SK-N-SH treated with all-trans-retinoic acid at 6 μM for 48 hours (cell line): ENCODE measurements at regions not wholly inside any gene's neighbourhood (a gene's known extent, or its start where the extent isn't known, plus 50 kb on each side); places are given as distances from the start of the nearest gene placed in this dataset.

ENCODE experiments used
- ATAC-seq: fragments of 200-7000 bp; cut with Tn5 transposase; 3 replicates; pipeline ENCODE4 v1.9.1; 2020; ENCODE audit warnings: mild to moderate bottlenecking, moderate library complexity
- BACH2 ChIP-seq: fragments of 250-450 bp; sonication (Bioruptor Pico); IDR thresholded peaks from 2 replicates; pipeline ENCODE4 v1.9.0; 2021; ENCODE audit warnings: mild to moderate bottlenecking, borderline replicate concordance
- ESRRG ChIP-seq: fragments of 250-450 bp; sonication (Bioruptor Pico); IDR thresholded peaks from 2 replicates; pipeline ENCODE4 v1.6.1; 2021; ENCODE audit warnings: mild to moderate bottlenecking
- GLIS3 ChIP-seq: fragments of 250-450 bp; sonication (Bioruptor Pico); IDR thresholded peaks from 2 replicates; pipeline ENCODE4 v1.5.0; 2020; ENCODE audit warnings: mild to moderate bottlenecking, moderate library complexity
- ISL1 ChIP-seq: fragments of 250-450 bp; sonication (Bioruptor Pico); IDR thresholded peaks from 2 replicates; pipeline ENCODE4 v2.1.2; 2022; ENCODE audit warnings: mild to moderate bottlenecking, moderate library complexity
- OSR1 ChIP-seq: fragments of 250-450 bp; sonication (Bioruptor Pico); IDR thresholded peaks from 2 replicates; pipeline ENCODE4 v1.8.0; 2022; ENCODE audit warnings: moderate library complexity, mild to moderate bottlenecking, inconsistent platforms
- PATZ1 ChIP-seq: fragments of 250-450 bp; sonication (Bioruptor Pico); IDR thresholded peaks from 2 replicates; pipeline ENCODE4 v1.8.0; 2020; ENCODE audit warnings: mild to moderate bottlenecking, moderate library complexity, borderline replicate concordance
- POU6F1 ChIP-seq: fragments of 250-450 bp; sonication (Bioruptor Pico); IDR thresholded peaks from 2 replicates; pipeline ENCODE4 v1.8.0; 2021; ENCODE audit warnings: low read depth, mild to moderate bottlenecking, moderate library complexity, borderline replicate concordance
- PPARA ChIP-seq: fragments of 250-450 bp; sonication (Bioruptor Pico); IDR thresholded peaks from 2 replicates; pipeline ENCODE4 v1.5.0; 2020; ENCODE audit warnings: mild to moderate bottlenecking, borderline replicate concordance
- RARB ChIP-seq: fragments of 250-450 bp; sonication (Bioruptor Pico); IDR thresholded peaks from 2 replicates; pipeline ENCODE4 v1.8.0; 2021; ENCODE audit warnings: mild to moderate bottlenecking, moderate library complexity
- SNAI2 ChIP-seq: fragments of 250-450 bp; sonication (Bioruptor Pico); IDR thresholded peaks from 2 replicates; pipeline ENCODE4 v1.5.0; 2020; ENCODE audit warnings: mild to moderate bottlenecking, moderate library complexity
- TCF4 ChIP-seq: fragments of 250-450 bp; sonication (Bioruptor Pico); IDR thresholded peaks from 2 replicates; pipeline ENCODE4 v1.8.0; 2021; ENCODE audit warnings: mild to moderate bottlenecking, moderate library complexity, borderline replicate concordance
- TOX ChIP-seq: fragments of 250-450 bp; sonication (Bioruptor Pico); IDR thresholded peaks from 2 replicates; pipeline ENCODE4 v1.8.0; 2021; ENCODE audit warnings: mild to moderate bottlenecking, moderate library complexity, borderline replicate concordance
- ZC3H10 ChIP-seq: fragments of 250-450 bp; sonication (Bioruptor Pico); IDR thresholded peaks from 2 replicates; pipeline ENCODE4 v1.5.1; 2021; ENCODE audit warnings: mild to moderate bottlenecking, moderate library complexity
- ZFP3 ChIP-seq: fragments of 250-450 bp; sonication (Bioruptor Pico); IDR thresholded peaks from 2 replicates; pipeline ENCODE4 v1.5.0; 2020; ENCODE audit warnings: mild to moderate bottlenecking, moderate library complexity
- ZFP30 ChIP-seq: fragments of 450-650 bp; formaldehyde crosslinking; IDR thresholded peaks from 2 replicates; pipeline ENCODE4 v1.5.0; 2022; ENCODE audit warnings: mild to moderate bottlenecking, moderate library complexity
- ZNF565 ChIP-seq: fragments of 450-650 bp; formaldehyde crosslinking; conservative IDR thresholded peaks from 2 replicates; pipeline ENCODE4 v1.5.0; 2020; ENCODE audit warnings: low read depth, mild to moderate bottlenecking, moderate library complexity
- ZNF70 ChIP-seq: fragments of 450-650 bp; formaldehyde crosslinking; IDR thresholded peaks from 2 replicates; pipeline ENCODE4 v1.5.0; 2020; ENCODE audit warnings: mild to moderate bottlenecking, moderate library complexity
- ZNF8 ChIP-seq: fragments of 450-650 bp; formaldehyde crosslinking; IDR thresholded peaks from 2 replicates; pipeline ENCODE4 v1.5.0; 2020; ENCODE audit warnings: mild to moderate bottlenecking, moderate library complexity
- TF ChIP-seq, protein P1 (sequence below): fragments of 250-450 bp; sonication (Bioruptor Pico); IDR thresholded peaks from 2 replicates; pipeline ENCODE4 v1.5.0; 2020; ENCODE audit warnings: mild to moderate bottlenecking, moderate library complexity
- TF ChIP-seq, protein P2 (sequence below): fragments of 250-450 bp; sonication (Bioruptor Pico); IDR thresholded peaks from 2 replicates; pipeline ENCODE4 v1.5.1; 2020; ENCODE audit warnings: low read depth, mild to moderate bottlenecking, moderate library complexity

GRCh38 chr1:228814176-228814575 is 78.9 kb downstream of the RHOU start:
- no peak for TF ChIP-seq TCF4 (CRISPR knock-in tag)
- no peak for TF ChIP-seq PATZ1 (CRISPR knock-in tag)
- TF ChIP-seq, all 23 proteins: peak for 0
- ATAC-seq, result no peak

GRCh38 chr1:228818296-228818695 is 83.0 kb downstream of the RHOU start:
- no peak; the same call in 2 of the 3 replicates for ATAC-seq
- TF ChIP-seq SNAI2 (CRISPR knock-in tag), result no peak
- no peak for TF ChIP-seq ISL1 (CRISPR knock-in tag)
- TF ChIP-seq ZNF8 (CRISPR knock-in tag), result no peak
- no peak for TF ChIP-seq TOX
- TF ChIP-seq, protein P1, sequence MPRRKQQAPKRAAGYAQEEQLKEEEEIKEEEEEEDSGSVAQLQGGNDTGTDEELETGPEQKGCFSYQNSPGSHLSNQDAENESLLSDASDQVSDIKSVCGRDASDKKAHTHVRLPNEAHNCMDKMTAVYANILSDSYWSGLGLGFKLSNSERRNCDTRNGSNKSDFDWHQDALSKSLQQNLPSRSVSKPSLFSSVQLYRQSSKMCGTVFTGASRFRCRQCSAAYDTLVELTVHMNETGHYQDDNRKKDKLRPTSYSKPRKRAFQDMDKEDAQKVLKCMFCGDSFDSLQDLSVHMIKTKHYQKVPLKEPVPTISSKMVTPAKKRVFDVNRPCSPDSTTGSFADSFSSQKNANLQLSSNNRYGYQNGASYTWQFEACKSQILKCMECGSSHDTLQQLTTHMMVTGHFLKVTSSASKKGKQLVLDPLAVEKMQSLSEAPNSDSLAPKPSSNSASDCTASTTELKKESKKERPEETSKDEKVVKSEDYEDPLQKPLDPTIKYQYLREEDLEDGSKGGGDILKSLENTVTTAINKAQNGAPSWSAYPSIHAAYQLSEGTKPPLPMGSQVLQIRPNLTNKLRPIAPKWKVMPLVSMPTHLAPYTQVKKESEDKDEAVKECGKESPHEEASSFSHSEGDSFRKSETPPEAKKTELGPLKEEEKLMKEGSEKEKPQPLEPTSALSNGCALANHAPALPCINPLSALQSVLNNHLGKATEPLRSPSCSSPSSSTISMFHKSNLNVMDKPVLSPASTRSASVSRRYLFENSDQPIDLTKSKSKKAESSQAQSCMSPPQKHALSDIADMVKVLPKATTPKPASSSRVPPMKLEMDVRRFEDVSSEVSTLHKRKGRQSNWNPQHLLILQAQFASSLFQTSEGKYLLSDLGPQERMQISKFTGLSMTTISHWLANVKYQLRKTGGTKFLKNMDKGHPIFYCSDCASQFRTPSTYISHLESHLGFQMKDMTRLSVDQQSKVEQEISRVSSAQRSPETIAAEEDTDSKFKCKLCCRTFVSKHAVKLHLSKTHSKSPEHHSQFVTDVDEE (CRISPR knock-in tag), result no peak
- TF ChIP-seq GLIS3 (CRISPR knock-in tag), result no peak
- no peak for TF ChIP-seq ZC3H10 (CRISPR knock-in tag)

DNA sequence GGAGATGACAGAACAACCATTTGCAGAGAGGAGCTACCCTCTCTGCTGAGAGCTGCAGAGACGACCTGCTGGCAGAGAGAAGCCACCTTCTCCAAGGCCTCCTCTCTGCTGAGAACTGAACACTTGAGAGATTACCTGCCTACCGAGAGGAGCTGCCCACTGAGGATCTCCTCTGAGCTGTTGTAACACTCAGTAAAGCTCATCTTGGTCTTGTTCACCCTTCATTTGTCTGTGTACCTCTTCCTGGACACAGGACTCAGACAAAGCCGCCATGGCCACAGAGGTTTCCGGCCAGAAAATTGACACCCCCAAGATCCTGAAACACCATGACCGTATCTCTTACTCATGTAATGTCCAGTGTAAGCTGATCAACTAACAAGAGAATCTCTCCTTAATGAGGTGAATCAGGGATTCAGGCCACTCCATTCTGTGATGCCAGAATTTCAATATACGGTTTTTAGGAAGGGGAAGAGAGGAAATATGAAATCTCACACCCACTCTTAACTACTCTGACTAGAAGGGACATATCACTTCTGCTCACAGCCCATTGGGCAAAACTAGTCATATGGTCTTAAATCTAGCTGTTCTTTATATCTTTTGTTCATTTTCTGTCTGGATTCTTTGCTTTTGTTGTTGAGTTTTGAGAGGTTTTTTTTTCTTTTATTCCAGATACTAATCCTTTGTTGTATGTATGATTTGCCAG is 83.8 kb downstream of the RHOU start:
- no peak for TF ChIP-seq ESRRG (CRISPR knock-in tag)
- TF ChIP-seq ZFP30 (CRISPR knock-in tag), result no peak
- TF ChIP-seq RARB (CRISPR knock-in tag), result no peak
- TF ChIP-seq ISL1 (CRISPR knock-in tag), result no peak
- no peak for TF ChIP-seq ZNF70 (CRISPR knock-in tag)
- TF ChIP-seq TOX, result no peak
- TF ChIP-seq BACH2 (CRISPR knock-in tag), result no peak
- TF ChIP-seq PATZ1 (CRISPR knock-in tag), result no peak
- TF ChIP-seq, protein P2, sequence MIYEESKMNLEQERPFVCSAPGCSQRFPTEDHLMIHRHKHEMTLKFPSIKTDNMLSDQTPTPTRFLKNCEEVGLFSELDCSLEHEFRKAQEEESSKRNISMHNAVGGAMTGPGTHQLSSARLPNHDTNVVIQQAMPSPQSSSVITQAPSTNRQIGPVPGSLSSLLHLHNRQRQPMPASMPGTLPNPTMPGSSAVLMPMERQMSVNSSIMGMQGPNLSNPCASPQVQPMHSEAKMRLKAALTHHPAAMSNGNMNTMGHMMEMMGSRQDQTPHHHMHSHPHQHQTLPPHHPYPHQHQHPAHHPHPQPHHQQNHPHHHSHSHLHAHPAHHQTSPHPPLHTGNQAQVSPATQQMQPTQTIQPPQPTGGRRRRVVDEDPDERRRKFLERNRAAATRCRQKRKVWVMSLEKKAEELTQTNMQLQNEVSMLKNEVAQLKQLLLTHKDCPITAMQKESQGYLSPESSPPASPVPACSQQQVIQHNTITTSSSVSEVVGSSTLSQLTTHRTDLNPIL (CRISPR knock-in tag), result no peak
- no peak for TF ChIP-seq PPARA (CRISPR knock-in tag)
- TF ChIP-seq OSR1 (CRISPR knock-in tag), result no peak
- no peak for TF ChIP-seq POU6F1 (CRISPR knock-in tag)
- TF ChIP-seq, protein P1 (CRISPR knock-in tag), result no peak
- TF ChIP-seq ZNF565, result no peak
- no peak for TF ChIP-seq ZNF8 (CRISPR knock-in tag)
- no peak for TF ChIP-seq ZFP3 (CRISPR knock-in tag)
- ATAC-seq, result no peak
